Ascending aorta (tissue), 2 donors: ENCODE measurements at regions not wholly inside any gene's neighbourhood (a gene's known extent, or its start where the extent isn't known, plus 50 kb on each side); places are given as distances from the start of the nearest gene placed in this dataset.

Experiments used
- DNase-seq, 2 donors: peaks; one replicate each; pipeline ENCODE4 v3.0.0-alpha.2; 2019; ENCODE audit warnings: low spot score in 2 of 2
- H3K27ac ChIP-seq, 2 donors: fragments of 200-600 bp; sonication (generic); one replicate each; pipeline ENCODE4 v1.5.1; 2016 to 2017; ENCODE audit warnings: mild to moderate bottlenecking in 1 of 2
- H3K27me3 ChIP-seq: fragments of 200-600 bp; sonication (generic); one replicate; pipeline ENCODE4 v1.5.1; 2017
- H3K36me3 ChIP-seq, 2 donors: fragments of 200-600 bp; sonication (generic); one replicate each; pipeline ENCODE4 v1.5.1; 2016
- H3K4me1 ChIP-seq, 2 donors: fragments of 200-600 bp; sonication (generic); one replicate each; pipeline ENCODE4 v1.5.1; 2016 to 2017; ENCODE audit warnings: mild to moderate bottlenecking in 1 of 2
- H3K4me3 ChIP-seq, 2 donors: fragments of 200-600 bp; sonication (generic); one replicate each; pipeline ENCODE4 v1.5.1; 2016 to 2017; ENCODE audit warnings: mild to moderate bottlenecking in 1 of 2
- H3K9me3 ChIP-seq, 2 donors: fragments of 200-600 bp; sonication (generic); one replicate each; pipeline ENCODE4 v1.5.1; 2016
- CTCF ChIP-seq, 3 experiments: fragments of 200-600 bp in 2 of 3; fragments of 450-650 bp in 1 of 3; sonication (generic) in 2 of 3; IDR thresholded peaks; one replicate each; pipeline ENCODE4 v1.5.1; 2016 to 2019; ENCODE audit warnings: antibody characterized with exemption in 3 of 3, mild to moderate bottlenecking in 1 of 3, moderate library complexity in 1 of 3
- intact Hi-C: fragments of 100-400 bp; cut with DNase I; formaldehyde crosslinking; loops from one replicate; pipeline ENCODE4 v1.15.1; 2023

GRCh38 chr10:123454987-123455386 lies 211.2 kb upstream of the GPR26 start:
- DNase-seq = no peak
- H3K9me3 ChIP-seq = no peaks in the 10 kb centered on the region
- H3K27ac ChIP-seq = no peak overlapping the region
- H3K4me3 ChIP-seq = no peak overlapping the region
- no peaks in the 10 kb centered on the region for H3K27me3 ChIP-seq
- no peaks in the 10 kb centered on the region for H3K4me1 ChIP-seq
- H3K36me3 ChIP-seq = no peaks in the 10 kb centered on the region
- TF ChIP-seq CTCF (IDR thresholded peaks at IDR 0.05) = no peak
- intact Hi-C loops = no loop called here

GRCh38 chr10:123455861-123456260 lies 210.3 kb upstream of the GPR26 start:
- H3K9me3 ChIP-seq = no peaks in the 10 kb centered on the region
- no peak overlapping the region for H3K27ac ChIP-seq
- TF ChIP-seq CTCF (IDR thresholded peaks at IDR 0.05) = no peak
- no peaks in the 10 kb centered on the region for H3K27me3 ChIP-seq
- no peaks in the 10 kb centered on the region for H3K36me3 ChIP-seq
- H3K4me3 ChIP-seq = no peak overlapping the region
- no peak for DNase-seq
- intact Hi-C loops = no loop called here
- H3K4me1 ChIP-seq = no peaks in the 10 kb centered on the region

- no peaks in the 10 kb centered on the region for H3K9me3 ChIP-seq
- H3K36me3 ChIP-seq = no peaks in the 10 kb centered on the region
- no peaks in the 10 kb centered on the region for H3K4me1 ChIP-seq
- no peak overlapping the region for H3K27ac ChIP-seq
- no peaks in the 10 kb centered on the region for H3K27me3 ChIP-seq
- TF ChIP-seq CTCF (IDR thresholded peaks at IDR 0.05) = no peak
- no peak for DNase-seq
- no peak overlapping the region for H3K4me3 ChIP-seq
- intact Hi-C loops = no loop called here
Observed at GRCh38 chr10:123458933-123459332, 207.2 kb upstream of the GPR26 start.

- no peak for DNase-seq
- intact Hi-C loops = no loop called here
- TF ChIP-seq CTCF (IDR thresholded peaks at IDR 0.05) = no peak
Observed at GRCh38 chr10:123459371-123460091, 206.6 kb upstream of the GPR26 start.

GRCh38 chr10:123462246-123462645 lies 203.9 kb upstream of the GPR26 start:
- no peaks in the 10 kb centered on the region for H3K9me3 ChIP-seq
- intact Hi-C loops = no loop called here
- no peak for TF ChIP-seq CTCF (IDR thresholded peaks at IDR 0.05)

More at GRCh38 chr10:123459371-123460091, 206.6 kb upstream of the GPR26 start:
- no peaks in the 10 kb centered on the region for H3K4me1 ChIP-seq
- no peak overlapping the region for H3K27ac ChIP-seq
- H3K27me3 ChIP-seq = no peaks in the 10 kb centered on the region
- no peaks in the 10 kb centered on the region for H3K9me3 ChIP-seq
- H3K4me3 ChIP-seq = no peak overlapping the region
- no peaks in the 10 kb centered on the region for H3K36me3 ChIP-seq

GRCh38 chr10:123462756-123463155 lies 203.4 kb upstream of the GPR26 start:
- H3K36me3 ChIP-seq = no peaks in the 10 kb centered on the region
- no peak overlapping the region for H3K4me3 ChIP-seq
- no peak for DNase-seq
- H3K27ac ChIP-seq = no peak overlapping the region
- H3K4me1 ChIP-seq = no peaks in the 10 kb centered on the region
- H3K9me3 ChIP-seq = no peaks in the 10 kb centered on the region
- H3K27me3 ChIP-seq = no peaks in the 10 kb centered on the region
- intact Hi-C loops = no loop called here
- TF ChIP-seq CTCF (IDR thresholded peaks at IDR 0.05) = no peak

More at GRCh38 chr10:123462246-123462645, 203.9 kb upstream of the GPR26 start:
- no peaks in the 10 kb centered on the region for H3K27me3 ChIP-seq
- H3K4me3 ChIP-seq = no peak overlapping the region
- H3K27ac ChIP-seq = no peak overlapping the region
- DNase-seq = no peak
- H3K4me1 ChIP-seq = no peaks in the 10 kb centered on the region
- H3K36me3 ChIP-seq = no peaks in the 10 kb centered on the region
